Pancreas (tissue), 10 donors: ENCODE measurements at regions not wholly inside any gene's neighbourhood (a gene's known extent, or its start where the extent isn't known, plus 50 kb on each side); places are given as distances from the start of the nearest gene placed in this dataset.

Source experiments
- ATAC-seq, 4 donors: fragments of 200-7000 bp; cut with Tn5 transposase; one replicate each; pipeline versions ENCODE4 v1.8.0 to v1.9.1; 2020; ENCODE audit warnings: mild to moderate bottlenecking in 4 of 4, moderate library complexity in 4 of 4
- DNase-seq, 6 donors: peaks; one replicate each; pipeline ENCODE4 v3.0.0-alpha.2; 2020
- FAIRE-seq: peaks from 2 replicates; lab custom pipeline; 2012; peaks lifted over from hg19 to GRCh38; lab: Jason Lieb, UNC
- H3K27ac ChIP-seq, 4 donors: fragments of 200-600 bp; sonication (generic); 1 replicate in 3 of 4; 2 replicates in 1 of 4; pipeline versions ENCODE4 v1.5.0 to v1.8.0; 2020
- H3K27me3 ChIP-seq, 4 donors: fragments of 200-600 bp; one replicate each; pipeline ENCODE4 v1.8.0; 2021
- H3K36me3 ChIP-seq, 3 donors: fragments of 200-600 bp; sonication (generic) in 1 of 3; one replicate each; pipeline versions ENCODE4 v1.5.0 to v1.8.0; 2020 to 2021
- H3K4me1 ChIP-seq, 3 donors: fragments of 200-600 bp; one replicate each; pipeline ENCODE4 v1.8.0; 2021
- H3K4me3 ChIP-seq, 4 donors: fragments of 200-600 bp; sonication (generic) in 2 of 4; one replicate each; pipeline versions ENCODE4 v1.5.0 to v1.8.0; 2020 to 2021
- H3K9me3 ChIP-seq, 4 donors: fragments of 200-600 bp; one replicate each; pipeline ENCODE4 v1.8.0; 2021
- WGBS, 2 donors: extraction: QIAGEN DNeasy Blood & Tissue Kit; methylation state at CpG; one replicate each; pipeline ENCODE4 v1.1.7; 2013; 5-methylcytosine and 5-hydroxymethylcytosine counted together
- intact Hi-C, 3 donors: fragments of 100-400 bp; cut with DNase I; formaldehyde crosslinking; loops; one replicate each; pipeline versions ENCODE4 v1.11.1 to v1.14.2; 2022
- TF ChIP-seq, protein P1 (sequence below), 4 donors: fragments of 200-600 bp; sonication (generic) in 3 of 4; IDR thresholded peaks; one replicate each; pipeline versions ENCODE4 v1.5.0 to v1.8.0; 2021; ENCODE audit warnings: antibody characterized with exemption in 4 of 4
- donor health status: healthy with polysubstance abuse.
- donor health status: DM: no; HTN: no; CAD: no; lungs with moderate emphysema.
- donor health status: DM: no; HTN: no; CAD: no.
- donor health status: control.
- donor health status: control.
- donor health status: Bipolar disorder and iron deficiency.
- donor health status: DM: yes; HTN: yes; CAD: no.
- donor health status: DM: no; HTN: no; CAD: no.
- donor health status: DM: no; HTN: no; CAD: no.
- donor health status: DM: yes; HTN: yes; CAD: no.

DNA sequence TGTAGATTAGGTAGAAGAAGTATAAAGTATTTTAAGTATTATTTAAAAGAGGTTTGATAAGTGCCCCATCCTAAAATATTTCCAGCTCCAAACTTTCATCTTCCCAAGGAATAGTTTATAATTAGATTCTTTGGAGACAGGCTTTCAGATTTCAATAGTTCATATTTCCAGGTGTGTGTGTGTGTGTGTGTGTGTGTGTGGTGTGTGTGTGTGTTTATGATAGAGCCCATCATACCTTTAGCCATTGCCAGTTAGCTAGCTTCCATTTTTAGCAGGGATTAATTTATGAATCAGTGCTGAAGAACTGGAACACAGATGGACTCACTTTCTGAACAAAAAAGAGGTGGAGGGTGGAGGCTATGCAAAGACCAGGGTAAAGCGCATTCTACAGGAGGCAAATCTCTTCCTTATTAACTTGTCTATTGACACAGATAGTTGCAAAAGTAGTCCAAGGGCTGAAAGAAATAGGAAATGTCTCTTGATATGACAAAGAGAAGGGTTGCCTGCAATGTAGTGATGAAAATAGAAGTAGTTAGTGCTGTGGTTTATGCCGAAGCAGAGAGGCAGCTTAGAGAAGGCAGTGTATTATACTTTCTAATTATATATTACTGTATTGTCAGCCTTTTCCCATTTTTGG, 301.1 kb downstream of the MAN2A1 start:
- no peaks in the 10 kb centered on the region for H3K36me3 ChIP-seq
- no peak for ATAC-seq
- TF ChIP-seq, protein P1, sequence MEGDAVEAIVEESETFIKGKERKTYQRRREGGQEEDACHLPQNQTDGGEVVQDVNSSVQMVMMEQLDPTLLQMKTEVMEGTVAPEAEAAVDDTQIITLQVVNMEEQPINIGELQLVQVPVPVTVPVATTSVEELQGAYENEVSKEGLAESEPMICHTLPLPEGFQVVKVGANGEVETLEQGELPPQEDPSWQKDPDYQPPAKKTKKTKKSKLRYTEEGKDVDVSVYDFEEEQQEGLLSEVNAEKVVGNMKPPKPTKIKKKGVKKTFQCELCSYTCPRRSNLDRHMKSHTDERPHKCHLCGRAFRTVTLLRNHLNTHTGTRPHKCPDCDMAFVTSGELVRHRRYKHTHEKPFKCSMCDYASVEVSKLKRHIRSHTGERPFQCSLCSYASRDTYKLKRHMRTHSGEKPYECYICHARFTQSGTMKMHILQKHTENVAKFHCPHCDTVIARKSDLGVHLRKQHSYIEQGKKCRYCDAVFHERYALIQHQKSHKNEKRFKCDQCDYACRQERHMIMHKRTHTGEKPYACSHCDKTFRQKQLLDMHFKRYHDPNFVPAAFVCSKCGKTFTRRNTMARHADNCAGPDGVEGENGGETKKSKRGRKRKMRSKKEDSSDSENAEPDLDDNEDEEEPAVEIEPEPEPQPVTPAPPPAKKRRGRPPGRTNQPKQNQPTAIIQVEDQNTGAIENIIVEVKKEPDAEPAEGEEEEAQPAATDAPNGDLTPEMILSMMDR (IDR thresholded peaks at IDR 0.05): no peak
- no peak for DNase-seq
- no peak overlapping the region for H3K4me3 ChIP-seq
- H3K9me3 ChIP-seq: no peaks in the 10 kb centered on the region
- intact Hi-C loops: no loop called here
- no peaks in the 10 kb centered on the region for H3K4me1 ChIP-seq
- WGBS, 2 donors: 87 to 97% methylated on average over 2 of the region's 2 CpGs
- no peak for FAIRE-seq
- H3K27ac ChIP-seq: no peak overlapping the region
- H3K27me3 ChIP-seq: no peaks in the 10 kb centered on the region

DNA sequence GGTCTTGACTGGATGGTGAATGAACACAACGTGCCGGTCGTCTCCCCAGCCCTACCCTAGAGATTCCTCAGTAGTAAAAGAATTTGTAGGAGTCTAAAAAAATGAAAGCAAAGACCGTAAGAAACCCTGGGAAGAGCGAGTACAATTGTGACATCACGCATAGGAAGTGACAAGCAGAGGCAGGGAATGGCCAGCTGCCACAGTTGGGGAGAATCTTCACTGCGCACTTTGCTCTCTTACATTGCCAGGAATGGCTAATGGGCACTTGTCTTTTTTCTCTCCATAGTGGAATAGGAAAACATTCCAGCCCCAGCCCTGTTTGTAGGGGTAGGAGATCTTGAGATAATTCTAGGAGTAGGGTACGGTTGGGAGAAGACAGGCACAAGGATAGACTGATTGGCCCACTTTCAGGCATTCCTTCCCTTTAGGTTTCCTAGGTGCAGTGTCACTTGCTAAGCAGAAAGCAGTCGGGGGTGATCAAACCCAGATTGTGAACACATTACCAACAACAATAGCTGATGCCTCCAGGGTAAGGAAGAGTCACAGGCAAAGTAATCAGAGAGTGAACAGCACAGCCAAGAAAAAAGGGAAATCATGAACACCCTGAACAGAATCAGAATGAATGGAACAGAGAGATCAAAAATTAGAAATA, 302.7 kb downstream of the MAN2A1 start:
- FAIRE-seq: no peak
- intact Hi-C loops: no loop called here
- no peaks in the 10 kb centered on the region for H3K27me3 ChIP-seq
- no peaks in the 10 kb centered on the region for H3K4me1 ChIP-seq
- no peaks in the 10 kb centered on the region for H3K36me3 ChIP-seq
- no peaks in the 10 kb centered on the region for H3K9me3 ChIP-seq
- TF ChIP-seq, protein P1 (IDR thresholded peaks at IDR 0.05): no peak
- no peak for DNase-seq
- ATAC-seq: no peak
- 80 to 86% methylated on average over 9 of the region's 9 CpGs for WGBS, 2 donors
- no peak overlapping the region for H3K4me3 ChIP-seq
- H3K27ac ChIP-seq: no peak overlapping the region

DNA sequence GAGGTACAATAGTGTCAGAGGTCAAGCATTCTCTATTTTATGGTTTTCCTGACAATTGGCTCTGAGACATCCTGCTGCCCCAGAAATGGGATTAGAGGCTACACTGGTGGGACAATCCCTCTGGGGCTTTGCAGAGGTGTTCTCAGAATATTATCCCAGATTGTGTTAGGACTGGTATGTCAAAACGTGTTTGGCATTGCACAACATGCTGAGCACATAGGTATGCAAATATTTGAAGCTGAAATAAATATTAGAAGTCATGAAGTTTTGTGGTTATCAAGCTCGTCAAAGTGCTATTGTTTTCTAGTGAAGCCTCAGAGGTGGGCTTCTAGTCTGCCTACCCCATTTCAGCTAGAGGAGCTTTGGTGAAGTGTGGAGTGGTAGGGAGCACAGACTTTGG, 304.4 kb downstream of the MAN2A1 start:
- TF ChIP-seq, protein P1 (IDR thresholded peaks at IDR 0.05): no peak
- DNase-seq (no peak), FAIRE-seq (no peak), ATAC-seq (no peak)
- no peaks in the 10 kb centered on the region for H3K4me1 ChIP-seq
- H3K9me3 ChIP-seq: no peaks in the 10 kb centered on the region
- intact Hi-C loops: no loop called here
- H3K4me3 ChIP-seq: no peak overlapping the region
- WGBS, 2 donors: 44 to 56% methylated on average over 2 of the region's 2 CpGs
- H3K27ac ChIP-seq: no peak overlapping the region
- H3K27me3 ChIP-seq: no peaks in the 10 kb centered on the region
- H3K36me3 ChIP-seq: no peaks in the 10 kb centered on the region

DNA sequence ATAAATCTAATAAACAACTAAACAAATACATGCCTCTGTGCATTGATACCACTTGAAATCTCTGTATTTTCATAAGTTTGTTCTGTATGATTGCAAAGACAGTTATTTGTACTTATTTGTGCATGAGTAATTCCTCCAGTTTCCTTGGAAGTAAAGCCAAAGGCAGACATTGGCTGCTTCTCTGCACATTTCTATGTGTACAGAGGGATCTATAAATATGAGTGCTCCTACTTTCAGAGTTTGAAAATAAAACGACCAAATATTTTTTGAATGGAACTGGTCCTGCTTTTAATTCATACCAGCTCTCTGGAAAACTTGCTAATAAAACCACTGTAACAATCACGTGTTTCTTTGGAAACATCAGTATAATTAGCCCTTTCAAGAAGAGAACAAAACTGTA, 306.5 kb downstream of the MAN2A1 start:
- Histone ChIP-seq H3K27me3 (no peaks in the 10 kb centered on the region), H3K4me3 (no peak overlapping the region), H3K4me1 (peaks cover 0 to 7% (median 4%) of the 10 kb centered on the region in 3 donors), H3K27ac (no peak overlapping the region), H3K36me3 (no peaks in the 10 kb centered on the region), H3K9me3 (no peaks in the 10 kb centered on the region)
- intact Hi-C loops: no loop called here
- 45 to 56% methylated on average over 2 of the region's 2 CpGs for WGBS, 2 donors
- TF ChIP-seq, protein P1 (IDR thresholded peaks at IDR 0.05): no peak
- no peak for FAIRE-seq
- ATAC-seq: no peak
- DNase-seq: no peak

DNA sequence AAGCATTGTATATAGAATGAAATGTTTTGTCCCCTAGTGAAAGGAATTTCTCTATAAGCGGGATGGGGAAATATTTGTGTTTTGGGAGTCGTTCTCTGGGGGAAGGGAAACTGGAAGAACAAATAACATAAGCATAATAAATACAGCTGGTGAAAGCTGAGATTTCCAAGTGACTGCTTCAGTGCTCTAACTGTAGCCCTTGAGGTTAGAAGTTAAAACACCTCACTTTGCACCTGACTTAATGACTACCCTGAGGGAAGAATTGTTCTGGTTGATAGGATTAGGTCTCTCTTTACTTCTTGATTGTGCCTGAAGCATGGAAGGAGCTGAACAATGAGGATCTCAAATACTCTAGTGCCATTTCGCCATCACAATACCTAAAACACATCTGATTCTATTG, 307.4 kb downstream of the MAN2A1 start:
- WGBS, 2 donors: 62 to 78% methylated on average over 3 of the region's 3 CpGs
- intact Hi-C loops: no loop called here
- TF ChIP-seq, protein P1 (IDR thresholded peaks at IDR 0.05): no peak
- DNase-seq: no peak
- no peaks in the 10 kb centered on the region for H3K27me3 ChIP-seq
- H3K27ac ChIP-seq: no peak overlapping the region
- FAIRE-seq: no peak
- ATAC-seq: no peak
- H3K4me1 ChIP-seq: peaks cover 0 to 7% (median 4%) of the 10 kb centered on the region in 3 donors
- H3K9me3 ChIP-seq: no peaks in the 10 kb centered on the region
- H3K36me3 ChIP-seq: no peaks in the 10 kb centered on the region
- H3K4me3 ChIP-seq: no peak overlapping the region
